H1 (cell line): ENCODE measurements at regions not wholly inside any gene's neighbourhood (a gene's known extent, or its start where the extent isn't known, plus 50 kb on each side); places are given as distances from the start of the nearest gene placed in this dataset.
"Not testable (repeated sequence)": the region's sequence is repeated elsewhere in the genome, so short reads cannot be mapped to it uniquely, and the experiment has no call there.

ENCODE experiments used
- CTCF ChIA-PET: fragments of 300-600 bp; sonication (Branson Sonifier 250); formaldehyde crosslinking; loops from one replicate; lab custom pipeline; 2021; ENCODE audit not compliant: partially characterized antibody; lab: Charles Lee
- POLR2A ChIA-PET: fragments of 300-600 bp; sonication (Branson Sonifier 250); formaldehyde crosslinking; loops from one replicate; lab custom pipeline; 2021; ENCODE audit warnings: inconsistent platforms; ENCODE audit not compliant: partially characterized antibody; lab: Charles Lee
- DNase-seq, 2 experiments: peaks; one replicate each; pipeline versions ENCODE4 v3.0.0 to v3.0.0-alpha.2; 2010 to 2022; ENCODE audit warnings: low spot score in 2 of 2, low read depth in 1 of 2, mixed read lengths in 1 of 2
- FAIRE-seq: peaks from 2 replicates; lab custom pipeline; 2011; peaks lifted over from hg19 to GRCh38; lab: Jason Lieb, UNC
- H2AFZ ChIP-seq: 2 replicates; pipeline ENCODE4 v1.8.1; 2012; ENCODE audit warnings: low read length, inconsistent platforms
- H2AK5ac ChIP-seq: 2 replicates; pipeline ENCODE4 v1.6.1; 2013; ENCODE audit warnings: low read depth, low read length
- H2BK120ac ChIP-seq: replicated peaks from 2 replicates; pipeline ENCODE3; 2013; ENCODE audit warnings: low read depth, low read length, inconsistent platforms
- H2BK12ac ChIP-seq: 2 replicates; pipeline ENCODE4 v1.6.1; 2013; ENCODE audit warnings: low read depth, low read length
- H2BK15ac ChIP-seq: 2 replicates; pipeline ENCODE4 v1.6.1; 2013; ENCODE audit warnings: low read length
- H2BK20ac ChIP-seq: 2 replicates; pipeline ENCODE4 v1.6.1; 2013; ENCODE audit warnings: low read length
- H2BK5ac ChIP-seq: 2 replicates; pipeline ENCODE4 v1.6.1; 2013; ENCODE audit warnings: low read depth, low read length
- H3K14ac ChIP-seq: 2 replicates; pipeline ENCODE4 v1.6.1; 2013; ENCODE audit warnings: inconsistent platforms; ENCODE audit not compliant: insufficient read length
- H3K18ac ChIP-seq: 2 replicates; pipeline ENCODE4 v1.6.1; 2013; ENCODE audit warnings: low read length; ENCODE audit errors: extremely low read depth
- H3K23ac ChIP-seq: 2 replicates; pipeline ENCODE4 v1.6.1; 2013; ENCODE audit warnings: inconsistent platforms; ENCODE audit not compliant: insufficient read length
- H3K23me2 ChIP-seq: 2 replicates; pipeline ENCODE4 v1.6.1; 2013; ENCODE audit warnings: low read depth, low read length
- H3K27ac ChIP-seq: 2 replicates; pipeline ENCODE4 v1.6.1; 2011; ENCODE audit warnings: low read depth, low read length, inconsistent platforms
- H3K27me3 ChIP-seq, 4 experiments: replicated peaks in 1 of 4; 1 replicate in 1 of 4; 2 replicates in 3 of 4; pipeline versions ENCODE4 v1.6.1 to v1.8.1; 2011 to 2013; ENCODE audit warnings: low read length in 3 of 4, mild to moderate bottlenecking in 3 of 4, inconsistent platforms in 2 of 4, mixed read lengths in 2 of 4, moderate library complexity in 1 of 4; ENCODE audit not compliant: control insufficient read depth in 3 of 4, insufficient read depth in 3 of 4; ENCODE audit errors: extremely low read depth in 1 of 4
- H3K36me3 ChIP-seq, 4 experiments: 2 replicates each; pipeline versions ENCODE4 v1.6.1 to v1.8.1; 2011 to 2013; ENCODE audit warnings: mild to moderate bottlenecking in 4 of 4, low read length in 3 of 4, moderate library complexity in 2 of 4, control low read depth in 1 of 4, inconsistent platforms in 1 of 4; ENCODE audit not compliant: insufficient read depth in 4 of 4, control insufficient read depth in 2 of 4
- H3K4ac ChIP-seq: replicated peaks from 2 replicates; pipeline ENCODE3; 2013; ENCODE audit warnings: low read length, low read depth, mixed read lengths, inconsistent platforms; ENCODE audit not compliant: insufficient read length
- H3K4me1 ChIP-seq, 4 experiments: replicated peaks in 1 of 4; 1 replicate in 1 of 4; 2 replicates in 3 of 4; pipeline versions ENCODE4 v1.6.1 to v1.8.1; 2011 to 2013; ENCODE audit warnings: low read length in 3 of 4, inconsistent platforms in 2 of 4, mixed read lengths in 1 of 4; ENCODE audit not compliant: insufficient read depth in 4 of 4, control insufficient read depth in 3 of 4
- H3K4me2 ChIP-seq, 2 experiments: 2 replicates each; pipeline versions ENCODE4 v1.6.1 to v1.8.1; 2011 to 2013; ENCODE audit warnings: low read depth in 2 of 2, low read length in 2 of 2, control low read depth in 1 of 2, inconsistent platforms in 1 of 2, mild to moderate bottlenecking in 1 of 2; ENCODE audit not compliant: insufficient read depth in 1 of 2
- H3K4me3 ChIP-seq, 4 experiments: fragments of 200-600, 300-600 bp in 1 of 4; sonication (generic), shearing (Covaris generic), sonication (Bioruptor Twin) in 1 of 4; 2 replicates each; pipeline versions ENCODE4 v1.5.1 to v1.8.1; 2011 to 2016; ENCODE audit warnings: low read length in 4 of 4, low read depth in 3 of 4, control low read depth in 2 of 4, inconsistent platforms in 2 of 4, mild to moderate bottlenecking in 2 of 4, mixed read lengths in 1 of 4, moderate library complexity in 1 of 4; ENCODE audit not compliant: insufficient read depth in 2 of 4; ENCODE audit errors: extremely low read depth in 1 of 4
- H3K56ac ChIP-seq: replicated peaks from 2 replicates; pipeline ENCODE3; 2013; ENCODE audit warnings: low read depth, mild to moderate bottlenecking, mixed read lengths, low read length, inconsistent platforms; ENCODE audit not compliant: insufficient read length
- H3K79me1 ChIP-seq: 2 replicates; pipeline ENCODE4 v1.6.1; 2013; ENCODE audit warnings: low read depth, low read length, control low read depth
- H3K79me2 ChIP-seq, 2 experiments: 2 replicates each; pipeline versions ENCODE4 v1.6.1 to v1.8.1; 2012 to 2013; ENCODE audit warnings: low read length in 2 of 2, mild to moderate bottlenecking in 2 of 2, inconsistent platforms in 1 of 2; ENCODE audit not compliant: insufficient read depth in 2 of 2, control insufficient read depth in 1 of 2
- H3K9ac ChIP-seq, 4 experiments: replicated peaks in 1 of 4; 1 replicate in 1 of 4; 2 replicates in 3 of 4; pipeline versions ENCODE4 v1.6.1 to v1.8.1; 2011 to 2013; ENCODE audit warnings: low read depth in 3 of 4, low read length in 3 of 4, control low read depth in 2 of 4, mild to moderate bottlenecking in 2 of 4, moderate library complexity in 2 of 4, inconsistent platforms in 1 of 4; ENCODE audit errors: extremely low read depth in 1 of 4
- H3K9me3 ChIP-seq, 2 experiments: 2 replicates each; pipeline versions ENCODE4 v1.6.1 to v1.8.1; 2012 to 2013; ENCODE audit warnings: mild to moderate bottlenecking in 2 of 2, moderate library complexity in 2 of 2, control low read depth in 1 of 2, inconsistent platforms in 1 of 2, low read depth in 1 of 2, low read length in 1 of 2, mixed read lengths in 1 of 2; ENCODE audit not compliant: insufficient read depth in 2 of 2
- H4K20me1 ChIP-seq, 2 experiments: replicated peaks in 1 of 2; 2 replicates each; pipeline versions ENCODE3 to v1.8.1; 2011 to 2013; ENCODE audit warnings: inconsistent platforms in 2 of 2, low read length in 2 of 2, mild to moderate bottlenecking in 1 of 2; ENCODE audit not compliant: insufficient read depth in 2 of 2, control insufficient read depth in 1 of 2
- H4K5ac ChIP-seq: 2 replicates; pipeline ENCODE4 v1.6.1; 2013; ENCODE audit warnings: low read length, low read depth, mixed read lengths, inconsistent platforms; ENCODE audit not compliant: insufficient read length
- H4K8ac ChIP-seq: 2 replicates; pipeline ENCODE4 v1.8.0; 2013; ENCODE audit warnings: mild to moderate bottlenecking, moderate library complexity, low read length, inconsistent platforms; ENCODE audit not compliant: insufficient read depth; ENCODE audit errors: extremely low read depth
- H4K91ac ChIP-seq: replicated peaks from 2 replicates; pipeline ENCODE3; 2013; ENCODE audit warnings: low read length, mixed read lengths, inconsistent platforms; ENCODE audit not compliant: insufficient read length
- WGBS, 2 experiments: shearing (Covaris generic) in 1 of 2; methylation state at CpG; one replicate each; pipeline versions ENCODE4 v1.1.6 to v1.1.7; 2013 to 2015; ENCODE audit warnings: low lambda C conversion rate in 2 of 2, mixed read lengths in 2 of 2, inconsistent platforms in 1 of 2, low coverage in 1 of 2, missing lambda C conversion rate in 1 of 2; ENCODE audit not compliant: insufficient replicate concordance in 2 of 2, insufficient coverage in 1 of 2, insufficient read length in 1 of 2; ENCODE audit errors: extremely low coverage in 1 of 2, missing lambda C conversion rate in 1 of 2; 5-methylcytosine and 5-hydroxymethylcytosine counted together

DNA sequence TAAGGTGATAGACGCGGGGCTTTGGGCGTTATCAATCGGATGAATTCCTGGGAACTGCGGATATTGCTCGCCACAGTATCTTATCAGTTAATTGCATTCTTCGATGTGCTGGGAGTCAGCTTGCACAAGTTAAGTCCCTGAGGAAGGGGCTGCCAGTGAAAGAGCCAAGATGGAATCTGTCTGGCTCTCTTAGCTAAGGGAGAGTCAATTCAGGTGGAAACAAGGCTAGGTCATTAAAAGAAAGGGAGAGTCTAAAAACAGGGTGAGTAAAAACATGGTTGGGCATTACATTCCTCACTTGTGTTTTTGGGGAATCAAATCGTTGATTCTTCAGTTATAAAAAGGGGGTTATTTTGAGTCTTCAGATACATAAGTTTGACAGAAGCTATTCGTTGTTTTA lies 196.2 kb downstream of the OTOP1 start:
- H3K27ac ChIP-seq, H3K36me3 ChIP-seq, H4K5ac ChIP-seq, CTCF ChIA-PET, H3K56ac ChIP-seq, H2BK5ac ChIP-seq, H4K91ac ChIP-seq, H3K79me2 ChIP-seq, H3K14ac ChIP-seq, FAIRE-seq, H3K9me3 ChIP-seq, H2BK15ac ChIP-seq, H3K23ac ChIP-seq, H2BK120ac ChIP-seq, H4K20me1 ChIP-seq, H3K18ac ChIP-seq, H3K4ac ChIP-seq, H2BK20ac ChIP-seq, H3K79me1 ChIP-seq, DNase-seq, H2AK5ac ChIP-seq, H3K23me2 ChIP-seq, H2AFZ ChIP-seq, H3K9ac ChIP-seq, H3K4me3 ChIP-seq, H3K4me2 ChIP-seq, H3K27me3 ChIP-seq, H4K8ac ChIP-seq, H2BK12ac ChIP-seq, H3K4me1 ChIP-seq: not testable (repeated sequence)
- POLR2A ChIA-PET = interaction anchor here (0.6 to 0.7 kb wide), 2 partner anchors 67 to 91 kb away, joined by 3 read pairs; no protein-coding TSS in a partner anchor
- WGBS, 2 experiments = 90% methylated on average over 9 of the region's 9 CpGs; no CpG with 5 or more reads in 1 of the 2 experiments

GRCh38 chr4:4031446-4032135 lies 195.1 kb downstream of the OTOP1 start:
- H2BK15ac ChIP-seq, H4K20me1 ChIP-seq, H2AK5ac ChIP-seq, H3K56ac ChIP-seq, H3K79me2 ChIP-seq, H3K27ac ChIP-seq, H3K79me1 ChIP-seq, H2AFZ ChIP-seq, H3K27me3 ChIP-seq, H3K4me2 ChIP-seq, H3K14ac ChIP-seq, H2BK5ac ChIP-seq, H3K4ac ChIP-seq, H3K23ac ChIP-seq, DNase-seq, H3K4me1 ChIP-seq, H4K91ac ChIP-seq, H2BK20ac ChIP-seq, FAIRE-seq, H3K4me3 ChIP-seq, CTCF ChIA-PET, H2BK12ac ChIP-seq, H4K5ac ChIP-seq, H3K36me3 ChIP-seq, H3K9me3 ChIP-seq, H4K8ac ChIP-seq, H3K9ac ChIP-seq, H3K23me2 ChIP-seq, H2BK120ac ChIP-seq, H3K18ac ChIP-seq: not testable (repeated sequence)
- POLR2A ChIA-PET = interaction anchor here (1.7 to 1.9 kb wide), 2 partner anchors 13 to 18 kb away, joined by 5 to 7 read pairs; no protein-coding TSS in a partner anchor
- WGBS, 2 experiments = 87% methylated on average over 8 of the region's 8 CpGs; no CpG with 5 or more reads in 1 of the 2 experiments
